ENCODE measurements at regions not wholly inside any gene's neighbourhood (a gene's known extent, or its start where the extent isn't known, plus 50 kb on each side); places are given as distances from the start of the nearest gene placed in this dataset.

- TF ChIP-seq CTCF (IDR thresholded peaks at IDR 0.05; ENCODE audit: low read depth, low read length, poor library complexity, severe bottlenecking) = no peak
- TF ChIP-seq EZH2phosphoT487 (IDR thresholded peaks at IDR 0.05; ENCODE audit: borderline replicate concordance, low read length) = no peak
Measured at GRCh38 chr9:96022445-96023051, 147.1 kb downstream of the ERCC6L2 start.

Measured in DOHH2 (cell line).